HG02759 (cell line): ENCODE measurements at regions not wholly inside any gene's neighbourhood (a gene's known extent, or its start where the extent isn't known, plus 50 kb on each side); places are given as distances from the start of the nearest gene placed in this dataset.

Source experiments
- ATAC-seq: cut with Tn5 transposase; IDR thresholded peaks from one replicate; pipeline ENCODE4 v1.9.1; 2021; ENCODE audit warnings: mild to moderate bottlenecking, moderate library complexity; ENCODE audit not compliant: unreplicated experiment

- ATAC-seq: no peak
Observed at GRCh38 chr10:113967126-113967525, 76.5 kb upstream of the ADRB1 start.

GRCh38 chr10:113970641-113971040 lies 73.0 kb upstream of the ADRB1 start:
- ATAC-seq: no peak

- ATAC-seq: no peak
Observed at GRCh38 chr10:113971349-113971973, 72.2 kb upstream of the ADRB1 start.

- no peak for ATAC-seq
Observed at GRCh38 chr10:113977174-113977573, 66.5 kb upstream of the ADRB1 start.

GRCh38 chr10:113978802-113979201 lies 64.9 kb upstream of the ADRB1 start:
- no peak for ATAC-seq

- no peak for ATAC-seq
Observed at GRCh38 chr10:113979409-113979808, 64.3 kb upstream of the ADRB1 start.

GRCh38 chr10:113980408-113981087 lies 63.1 kb upstream of the ADRB1 start:
- no peak for ATAC-seq

- peak; percentile 6 for ATAC-seq
Observed at GRCh38 chr10:113982296-113982695, 61.4 kb upstream of the ADRB1 start.

GRCh38 chr10:113982769-113983168 lies 60.9 kb upstream of the ADRB1 start:
- peak; percentile 89 for ATAC-seq

- ATAC-seq: peak; percentile 47
Observed at GRCh38 chr10:113983552-113983951, 60.1 kb upstream of the ADRB1 start.

- ATAC-seq: no peak
Observed at GRCh38 chr10:113985297-113985844, 58.3 kb upstream of the ADRB1 start.

GRCh38 chr10:113986316-113986715 lies 57.4 kb upstream of the ADRB1 start:
- no peak for ATAC-seq

GRCh38 chr10:113987156-113987555 lies 56.5 kb upstream of the ADRB1 start:
- ATAC-seq: no peak

- no peak for ATAC-seq
Observed at GRCh38 chr10:113987805-113988204, 55.9 kb upstream of the ADRB1 start.

- ATAC-seq: no peak
Observed at GRCh38 chr10:113988535-113988934, 55.1 kb upstream of the ADRB1 start.

- no peak for ATAC-seq
Observed at GRCh38 chr10:113991091-113991860, 52.4 kb upstream of the ADRB1 start.

- ATAC-seq: no peak
Observed at GRCh38 chr10:113992471-113993011, 51.1 kb upstream of the ADRB1 start.

GRCh38 chr10:113993489-113993991 lies 50.1 kb upstream of the ADRB1 start:
- no peak for ATAC-seq
